HG03558 (cell line): ENCODE measurements at regions not wholly inside any gene's neighbourhood (a gene's known extent, or its start where the extent isn't known, plus 50 kb on each side); places are given as distances from the start of the nearest gene placed in this dataset.
"Not testable (repeated sequence)": the region's sequence is repeated elsewhere in the genome, so short reads cannot be mapped to it uniquely, and the experiment has no call there.

ENCODE experiments used
- ATAC-seq: cut with Tn5 transposase; IDR thresholded peaks from one replicate; pipeline ENCODE4 v1.9.1; 2021; ENCODE audit warnings: moderate number of reproducible peaks; ENCODE audit not compliant: unreplicated experiment; ENCODE audit errors: extremely low read depth

GRCh38 chr21:25531538-25532250, 75.6 kb downstream of the MRPL39 start:
- ATAC-seq, result not testable (repeated sequence)

GRCh38 chr21:25528515-25528914, 78.8 kb downstream of the MRPL39 start:
- no peak for ATAC-seq

- ATAC-seq, result no peak
Measured at GRCh38 chr21:25518491-25518911, 88.8 kb downstream of the MRPL39 start.

GRCh38 chr21:25515484-25516405, 91.5 kb downstream of the MRPL39 start:
- ATAC-seq, result no peak

GRCh38 chr21:25513810-25514209, 93.5 kb downstream of the MRPL39 start:
- ATAC-seq, result no peak

- no peak for ATAC-seq
Measured at GRCh38 chr21:25512095-25513081, 94.9 kb downstream of the MRPL39 start.

GRCh38 chr21:25509862-25510261, 97.4 kb downstream of the MRPL39 start:
- ATAC-seq, result peak; percentile 32

- no peak for ATAC-seq
Measured at GRCh38 chr21:25508364-25508763, 98.9 kb downstream of the MRPL39 start.

GRCh38 chr21:25507522-25507921, 99.8 kb downstream of the MRPL39 start:
- ATAC-seq, result no peak

GRCh38 chr21:25506887-25507286, 100.4 kb downstream of the MRPL39 start:
- no peak for ATAC-seq

- ATAC-seq, result no peak
Measured at GRCh38 chr21:25506261-25506660, 101.0 kb downstream of the MRPL39 start.

GRCh38 chr21:25503981-25504380, 103.3 kb downstream of the MRPL39 start:
- no peak for ATAC-seq

GRCh38 chr21:25501996-25502665, 105.2 kb downstream of the MRPL39 start:
- peak; percentile 52 for ATAC-seq

- no peak for ATAC-seq
Measured at GRCh38 chr21:25501462-25501861, 105.8 kb downstream of the MRPL39 start.

- ATAC-seq, result no peak
Measured at GRCh38 chr21:25500598-25500997, 106.7 kb downstream of the MRPL39 start.

GRCh38 chr21:25496825-25497482, 110.3 kb downstream of the MRPL39 start:
- ATAC-seq, result no peak

GRCh38 chr21:25494804-25495203, 112.5 kb downstream of the MRPL39 start:
- no peak for ATAC-seq

GRCh38 chr21:25493722-25494121, 113.6 kb downstream of the MRPL39 start:
- no peak for ATAC-seq

- ATAC-seq, result no peak
Measured at GRCh38 chr21:25491267-25491666, 116.0 kb downstream of the MRPL39 start.
